22Rv1 (cell line): ENCODE measurements at regions not wholly inside any gene's neighbourhood (a gene's known extent, or its start where the extent isn't known, plus 50 kb on each side); places are given as distances from the start of the nearest gene placed in this dataset.

Experiments
- ZFX ChIP-seq: fragments of 450-650 bp; IDR thresholded peaks from 2 replicates; pipeline ENCODE4 v1.6.1; 2017; ENCODE audit warnings: antibody characterized with exemption, borderline replicate concordance
- TF ChIP-seq, protein P1 (sequence below): fragments of 450-650 bp; IDR thresholded peaks from 2 replicates; pipeline ENCODE4 v1.5.1; 2017; ENCODE audit warnings: mild to moderate bottlenecking

- TF ChIP-seq, protein P1, sequence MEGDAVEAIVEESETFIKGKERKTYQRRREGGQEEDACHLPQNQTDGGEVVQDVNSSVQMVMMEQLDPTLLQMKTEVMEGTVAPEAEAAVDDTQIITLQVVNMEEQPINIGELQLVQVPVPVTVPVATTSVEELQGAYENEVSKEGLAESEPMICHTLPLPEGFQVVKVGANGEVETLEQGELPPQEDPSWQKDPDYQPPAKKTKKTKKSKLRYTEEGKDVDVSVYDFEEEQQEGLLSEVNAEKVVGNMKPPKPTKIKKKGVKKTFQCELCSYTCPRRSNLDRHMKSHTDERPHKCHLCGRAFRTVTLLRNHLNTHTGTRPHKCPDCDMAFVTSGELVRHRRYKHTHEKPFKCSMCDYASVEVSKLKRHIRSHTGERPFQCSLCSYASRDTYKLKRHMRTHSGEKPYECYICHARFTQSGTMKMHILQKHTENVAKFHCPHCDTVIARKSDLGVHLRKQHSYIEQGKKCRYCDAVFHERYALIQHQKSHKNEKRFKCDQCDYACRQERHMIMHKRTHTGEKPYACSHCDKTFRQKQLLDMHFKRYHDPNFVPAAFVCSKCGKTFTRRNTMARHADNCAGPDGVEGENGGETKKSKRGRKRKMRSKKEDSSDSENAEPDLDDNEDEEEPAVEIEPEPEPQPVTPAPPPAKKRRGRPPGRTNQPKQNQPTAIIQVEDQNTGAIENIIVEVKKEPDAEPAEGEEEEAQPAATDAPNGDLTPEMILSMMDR = no peak
- no peak for TF ChIP-seq ZFX
Measured at GRCh38 chr18:72171596-72171995, 372.5 kb downstream of the CBLN2 start.
